PFSK-1 (cell line): ENCODE measurements at regions not wholly inside any gene's neighbourhood (a gene's known extent, or its start where the extent isn't known, plus 50 kb on each side); places are given as distances from the start of the nearest gene placed in this dataset.

Source experiments
- FOXP2 ChIP-seq: optimal IDR thresholded peaks from 2 replicates; pipeline ENCODE3; 2011; ENCODE audit warnings: borderline replicate concordance, control low read depth, inconsistent platforms; ENCODE audit not compliant: insufficient read depth; ENCODE audit errors: extremely low read length, extremely low read depth
- POLR2AphosphoS5 ChIP-seq: IDR thresholded peaks from 2 replicates; pipeline ENCODE4 v1.6.1; 2012; ENCODE audit warnings: low read depth, mild to moderate bottlenecking, control low read depth, low read length, moderate library complexity
- REST ChIP-seq, 2 experiments: IDR thresholded peaks; 2 replicates each; pipeline versions ENCODE4 v1.6.1 to v1.8.0; 2011 to 2012; ENCODE audit warnings: low read depth in 2 of 2, low read length in 2 of 2, control low read depth in 1 of 2, inconsistent platforms in 1 of 2, mild to moderate bottlenecking in 1 of 2, moderate library complexity in 1 of 2; ENCODE audit not compliant: insufficient read depth in 1 of 2
- SIN3A ChIP-seq: IDR thresholded peaks from 2 replicates; pipeline ENCODE4 v1.6.1; 2012; ENCODE audit warnings: mild to moderate bottlenecking, low read length, moderate library complexity, borderline replicate concordance; ENCODE audit not compliant: insufficient read depth
- TAF1 ChIP-seq: IDR thresholded peaks from 2 replicates; pipeline ENCODE4 v1.6.1; 2012; ENCODE audit warnings: low read length, control low read depth, borderline replicate concordance; ENCODE audit not compliant: insufficient read depth

- no peak for TF ChIP-seq POLR2AphosphoS5
- no peak for TF ChIP-seq REST (IDR thresholded peaks at IDR 0.05; ENCODE audit: insufficient read depth in 1 of 2, low read depth in 2 of 2, low read length in 2 of 2)
- TF ChIP-seq FOXP2, result no peak
- TF ChIP-seq TAF1, result no peak
- TF ChIP-seq SIN3A, result no peak
These were observed 235.8 kb downstream of the EPHA7 start for GRCh38 chr6:93183531-93183972.

DNA sequence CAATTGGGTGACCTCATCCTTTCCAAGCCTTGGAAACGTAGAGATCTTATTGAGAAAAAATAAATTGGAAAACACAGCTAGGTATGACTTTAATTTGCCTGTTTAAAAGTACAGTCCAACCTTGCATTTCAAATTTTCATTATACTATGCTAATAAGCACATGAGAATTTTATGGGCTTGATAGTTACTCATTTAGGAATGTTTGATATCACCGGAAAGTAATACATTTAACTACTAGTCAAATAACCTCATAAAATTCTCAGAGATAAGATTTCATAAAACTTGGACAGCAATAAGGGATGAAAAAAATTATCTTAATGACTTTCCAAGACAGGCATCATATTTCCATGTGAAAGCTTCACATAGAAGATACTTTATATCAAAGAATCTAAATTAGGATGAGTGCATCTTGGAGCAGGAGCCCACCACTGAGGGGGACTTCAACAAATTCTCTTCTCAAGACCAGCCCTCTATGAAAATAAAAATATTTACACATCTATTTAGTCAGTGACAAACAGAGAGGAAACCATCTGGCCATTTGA, 236.3 kb downstream of the EPHA7 start:
- TF ChIP-seq FOXP2 (no peak), TAF1 (no peak), REST (IDR thresholded peaks at IDR 0.05; ENCODE audit: insufficient read depth in 1 of 2, low read depth in 2 of 2, low read length in 2 of 2) (no peak)

DNA sequence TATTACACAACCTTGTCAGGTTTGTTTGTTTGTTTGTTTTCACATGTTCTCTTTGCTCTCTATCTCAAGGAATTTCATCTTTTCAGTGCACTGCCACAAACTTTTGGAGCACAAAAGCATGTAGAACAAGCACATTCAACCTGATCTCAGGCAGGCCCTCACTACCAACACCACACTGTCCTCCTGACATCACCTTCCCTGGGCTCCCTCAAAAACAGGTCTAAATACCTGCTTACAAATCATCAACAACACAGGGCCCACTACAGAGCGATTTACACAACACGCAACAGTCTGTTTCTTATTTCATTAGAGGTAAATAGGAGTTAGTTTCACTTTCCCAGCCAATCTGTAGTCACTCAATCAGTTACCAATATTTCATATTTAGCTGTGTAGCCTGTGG, 241.4 kb downstream of the EPHA7 start:
- TF ChIP-seq POLR2AphosphoS5, result no peak
- no peak for TF ChIP-seq FOXP2
- TF ChIP-seq SIN3A, result no peak
- no peak for TF ChIP-seq TAF1
- TF ChIP-seq REST (IDR thresholded peaks at IDR 0.05; ENCODE audit: insufficient read depth in 1 of 2, low read depth in 2 of 2, low read length in 2 of 2), result no peak

- TF ChIP-seq FOXP2 (no peak), TAF1 (no peak), SIN3A (no peak), POLR2AphosphoS5 (no peak)
These were observed 241.9 kb downstream of the EPHA7 start for GRCh38 chr6:93177438-93177837.

- no peak for TF ChIP-seq POLR2AphosphoS5
- TF ChIP-seq REST (IDR thresholded peaks at IDR 0.05; ENCODE audit: insufficient read depth in 1 of 2, low read depth in 2 of 2, low read length in 2 of 2), result no peak
- no peak for TF ChIP-seq SIN3A
- no peak for TF ChIP-seq FOXP2
- no peak for TF ChIP-seq TAF1
These were observed 243.3 kb downstream of the EPHA7 start for GRCh38 chr6:93176070-93176469.
